ENCODE measurements at regions not wholly inside any gene's neighbourhood (a gene's known extent, or its start where the extent isn't known, plus 50 kb on each side); places are given as distances from the start of the nearest gene placed in this dataset.
"Not testable (repeated sequence)": the region's sequence is repeated elsewhere in the genome, so short reads cannot be mapped to it uniquely, and the experiment has no call there.

DNA sequence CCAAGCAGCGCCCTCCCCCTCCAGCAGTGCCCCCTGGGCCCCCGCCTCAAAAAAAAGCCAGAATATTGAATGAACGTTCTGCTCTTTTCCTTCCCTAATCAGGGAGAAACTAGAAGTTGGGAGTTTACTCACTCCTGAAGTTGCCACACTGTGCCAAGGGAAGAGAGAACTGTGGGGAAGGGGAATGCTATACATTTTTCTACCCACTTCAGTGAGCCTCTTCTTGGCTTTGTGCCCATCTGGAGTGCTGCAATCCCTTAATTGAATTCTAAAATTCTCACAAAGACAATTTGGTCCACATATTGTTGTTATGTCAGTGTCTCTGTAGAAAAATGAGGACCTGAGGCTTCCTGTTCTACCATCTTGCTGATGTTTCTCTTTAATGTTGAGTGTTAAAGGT is 443.7 kb downstream of the DIRAS2 start:
- no peak for DNase-seq

GRCh38 chr9:90201766-90202165 is 440.9 kb downstream of the DIRAS2 start:
- DNase-seq: no peak

- DNase-seq: no peak
Measured at GRCh38 chr9:90204128-90204831, 438.3 kb downstream of the DIRAS2 start.

DNA sequence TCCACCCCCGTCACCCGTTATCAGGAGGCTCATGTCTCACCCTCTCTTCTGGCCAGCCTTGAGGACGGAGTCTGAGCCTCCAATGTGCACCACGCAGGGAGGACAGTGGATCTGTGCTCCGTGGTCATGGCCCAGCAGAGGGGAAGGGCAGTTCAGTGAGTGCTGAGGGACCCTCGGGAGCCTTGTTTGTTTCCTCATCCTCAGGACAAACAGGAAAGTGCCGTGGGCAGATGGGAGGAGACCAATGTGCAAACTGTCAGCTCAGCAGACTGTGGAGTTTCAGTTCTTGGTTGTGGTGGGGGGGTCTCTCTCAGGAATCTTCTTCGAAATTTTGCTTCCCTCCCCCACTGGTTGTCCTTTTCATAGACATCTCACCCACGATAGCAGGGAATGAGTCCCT is 429.6 kb downstream of the DIRAS2 start:
- DNase-seq: not testable (repeated sequence)

- peak; percentile 18 to 25 for DNase-seq
Measured at GRCh38 chr9:90219548-90220118, 423.0 kb downstream of the DIRAS2 start.

DNA sequence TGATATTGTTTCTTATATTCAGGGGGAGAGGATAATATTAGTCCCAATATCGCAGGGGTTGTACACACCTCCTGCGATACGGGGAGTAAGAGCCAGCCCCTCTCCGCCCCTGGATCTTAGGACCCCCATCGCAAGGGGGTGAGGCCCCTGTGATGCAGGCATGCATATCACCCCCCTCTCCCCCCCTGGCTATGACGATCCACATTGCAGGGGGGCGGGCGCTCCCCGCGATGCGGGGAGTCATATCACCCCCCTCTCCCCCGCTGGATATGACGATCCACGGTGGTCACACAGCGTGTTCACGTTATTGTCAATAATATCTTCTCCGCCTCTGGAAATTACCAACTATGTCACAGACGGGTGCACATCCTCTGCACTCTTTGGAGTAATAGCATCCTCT is 420.7 kb downstream of the DIRAS2 start:
- not testable (repeated sequence) for DNase-seq

- peak; percentile 67 to 77 for DNase-seq
Measured at GRCh38 chr9:90226839-90227338, 415.7 kb downstream of the DIRAS2 start.

GRCh38 chr9:90233081-90233480 is 409.5 kb downstream of the DIRAS2 start:
- not testable (repeated sequence) for DNase-seq

DNA sequence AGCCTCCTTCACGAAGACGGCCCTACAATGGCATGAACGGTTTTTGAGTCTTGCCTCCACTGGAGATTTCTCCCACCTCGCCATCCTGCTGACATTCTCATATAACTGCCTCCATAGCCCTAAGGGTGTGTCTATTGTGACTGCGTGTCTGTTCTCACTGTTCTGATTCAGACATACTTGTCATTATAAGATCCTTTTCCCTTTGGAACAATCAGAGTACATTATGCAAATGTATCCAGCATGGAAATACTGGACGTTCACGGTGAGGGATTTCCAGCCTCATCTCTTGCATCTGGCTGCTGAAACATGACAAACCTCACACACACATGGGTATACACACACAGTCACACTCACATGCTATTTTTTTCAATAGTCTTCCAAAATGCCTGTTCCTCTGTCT is 402.1 kb downstream of the DIRAS2 start:
- no peak for DNase-seq

GRCh38 chr9:90245661-90246060 is 397.0 kb downstream of the DIRAS2 start:
- DNase-seq: no peak

- DNase-seq: no peak
Measured at GRCh38 chr9:90249094-90249493, 393.5 kb downstream of the DIRAS2 start.

- DNase-seq: no peak
Measured at GRCh38 chr9:90251316-90251715, 391.3 kb downstream of the DIRAS2 start.

GRCh38 chr9:90256345-90256744 is 386.3 kb downstream of the DIRAS2 start:
- DNase-seq: no peak

DNA sequence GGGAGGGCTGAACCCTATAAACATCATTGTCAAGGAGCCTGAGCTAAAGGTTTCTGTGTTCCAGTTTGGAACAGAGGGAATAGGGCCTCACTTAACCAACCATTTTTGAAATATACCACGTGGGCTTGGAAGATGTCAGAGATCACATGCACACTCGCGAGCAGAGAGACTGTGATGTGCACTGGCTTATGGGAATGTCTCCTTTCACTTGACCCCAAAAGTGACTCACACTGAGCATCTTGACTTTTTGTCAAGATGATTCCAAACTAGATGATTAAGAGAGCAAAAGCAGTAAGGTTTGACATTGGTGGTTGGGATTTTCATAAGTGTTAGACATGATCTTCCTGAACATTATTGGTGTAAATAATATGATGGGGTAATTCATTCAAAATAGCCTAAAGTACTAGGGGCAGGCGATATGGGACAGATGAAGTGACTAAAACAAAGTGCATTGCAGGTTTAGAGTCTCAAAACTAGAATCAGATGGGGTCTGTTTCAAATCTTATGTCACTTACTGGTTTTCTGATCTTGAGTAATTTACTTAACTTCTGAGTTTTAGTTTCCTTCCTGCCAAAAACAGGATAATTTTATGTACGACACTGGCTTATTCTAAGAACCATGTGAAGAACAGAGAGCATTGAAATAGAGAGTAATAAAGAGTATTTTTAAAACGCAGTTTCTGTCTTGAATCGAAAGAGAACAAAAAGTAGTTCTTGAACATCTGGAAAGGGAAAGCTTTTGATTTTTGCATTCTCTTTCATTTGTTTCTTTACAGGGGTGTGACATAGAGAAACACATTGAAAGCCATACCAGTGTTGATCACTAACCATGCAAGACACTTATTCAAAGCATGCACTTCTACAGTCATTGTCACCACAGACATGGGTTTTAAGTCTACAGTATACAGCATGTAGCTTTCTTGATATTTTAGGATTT is 383.0 kb downstream of the DIRAS2 start:
- DNase-seq: no peak

DNA sequence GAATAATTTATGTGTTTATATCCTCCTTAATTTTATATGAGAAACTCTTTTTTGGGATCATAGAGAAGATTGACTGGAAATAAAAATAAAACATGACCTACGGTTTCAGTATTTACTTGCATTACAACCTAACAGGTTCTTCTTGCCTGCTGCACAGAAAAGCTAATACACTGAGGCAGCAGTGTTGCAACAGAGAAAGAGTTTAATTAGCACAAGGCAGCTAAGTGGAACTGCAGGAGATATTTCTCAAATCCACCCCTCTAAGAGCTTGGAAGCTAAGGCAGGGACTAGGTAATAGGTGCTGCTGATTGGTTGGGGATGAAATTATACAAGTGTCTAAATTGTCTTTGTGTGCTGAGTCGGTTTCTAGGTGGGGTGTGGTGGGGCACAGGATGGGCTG is 380.9 kb downstream of the DIRAS2 start:
- DNase-seq: no peak

GRCh38 chr9:90268613-90269012 is 374.0 kb downstream of the DIRAS2 start:
- no peak for DNase-seq

- no peak for DNase-seq
Measured at GRCh38 chr9:90271707-90272106, 370.9 kb downstream of the DIRAS2 start.

- DNase-seq: no peak
Measured at GRCh38 chr9:90274725-90275124, 367.9 kb downstream of the DIRAS2 start.

DNA sequence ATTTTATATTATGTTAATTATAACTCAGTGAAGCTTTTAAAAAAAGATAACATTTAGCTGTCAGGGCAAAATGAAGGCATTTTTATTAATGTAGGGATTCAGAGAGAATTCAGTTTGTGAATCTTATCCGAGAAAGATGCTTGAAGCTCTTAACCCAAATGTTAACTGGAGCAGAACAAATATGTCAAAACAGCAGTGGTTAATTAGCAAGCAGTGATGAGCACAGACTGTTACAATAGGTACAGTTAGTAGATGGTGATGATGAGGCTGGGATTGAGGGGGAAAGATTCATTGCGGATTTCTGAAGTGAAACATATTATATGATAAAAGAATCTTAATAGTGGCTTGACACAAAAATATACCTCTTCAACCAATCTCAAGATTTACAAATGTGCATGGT is 356.7 kb downstream of the DIRAS2 start:
- no peak for DNase-seq

GRCh38 chr9:90287567-90288274 is 354.9 kb downstream of the DIRAS2 start:
- peak; percentile 2 to 9 for DNase-seq

GRCh38 chr9:90288275-90288639 is 354.4 kb downstream of the DIRAS2 start:
- DNase-seq: no peak

DNA sequence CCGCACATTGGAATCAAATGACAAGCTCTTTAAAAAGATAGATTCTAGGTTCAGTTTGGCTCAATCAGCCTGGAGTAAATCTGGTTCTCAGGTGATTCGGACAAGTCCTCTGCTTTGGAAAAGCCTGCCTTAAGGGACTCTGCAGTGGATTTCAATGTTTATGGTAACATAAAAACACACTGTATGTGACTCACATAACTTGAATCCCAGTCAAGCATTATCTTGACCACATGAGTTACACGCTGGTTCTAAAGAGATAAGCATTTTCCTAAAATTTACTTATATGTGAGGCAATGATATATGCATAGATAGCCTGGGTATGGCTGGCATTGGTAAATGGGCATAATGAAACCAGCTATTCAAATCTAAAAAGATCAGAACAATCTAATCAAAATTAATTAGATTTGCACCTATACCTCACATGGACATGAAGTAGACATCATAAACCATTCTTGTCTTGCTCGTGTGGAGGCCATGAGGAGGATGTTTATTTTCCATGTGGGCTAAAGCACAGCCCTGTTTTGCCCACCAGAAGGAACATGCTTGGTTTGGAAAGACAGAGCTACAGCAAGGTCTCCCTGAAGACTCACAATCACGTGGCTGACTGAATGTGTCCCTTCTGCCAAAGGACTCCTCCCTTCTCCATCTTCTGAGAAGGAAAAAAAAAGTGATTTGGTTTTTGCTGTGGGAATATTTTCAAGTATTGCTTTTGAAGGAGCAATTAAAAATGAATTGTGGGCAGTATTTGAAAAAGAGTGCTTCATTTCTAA is 351.7 kb downstream of the DIRAS2 start:
- DNase-seq: no peak

All from activated CD4-positive, alpha-beta T cell treated with anti-CD3 and anti-CD28 coated beads, Interleukin-2, amount 50 U/mL, for 48 hours (primary cell).